Kidney tubule cell (primary cell): ENCODE measurements at regions not wholly inside any gene's neighbourhood (a gene's known extent, or its start where the extent isn't known, plus 50 kb on each side); places are given as distances from the start of the nearest gene placed in this dataset.
"Not testable (repeated sequence)": the region's sequence is repeated elsewhere in the genome, so short reads cannot be mapped to it uniquely, and the experiment has no call there.

Source experiments
- DNase-seq: peaks from one replicate; pipeline ENCODE4 v3.0.0-alpha.2; 2018; ENCODE audit warnings: low spot score

DNA sequence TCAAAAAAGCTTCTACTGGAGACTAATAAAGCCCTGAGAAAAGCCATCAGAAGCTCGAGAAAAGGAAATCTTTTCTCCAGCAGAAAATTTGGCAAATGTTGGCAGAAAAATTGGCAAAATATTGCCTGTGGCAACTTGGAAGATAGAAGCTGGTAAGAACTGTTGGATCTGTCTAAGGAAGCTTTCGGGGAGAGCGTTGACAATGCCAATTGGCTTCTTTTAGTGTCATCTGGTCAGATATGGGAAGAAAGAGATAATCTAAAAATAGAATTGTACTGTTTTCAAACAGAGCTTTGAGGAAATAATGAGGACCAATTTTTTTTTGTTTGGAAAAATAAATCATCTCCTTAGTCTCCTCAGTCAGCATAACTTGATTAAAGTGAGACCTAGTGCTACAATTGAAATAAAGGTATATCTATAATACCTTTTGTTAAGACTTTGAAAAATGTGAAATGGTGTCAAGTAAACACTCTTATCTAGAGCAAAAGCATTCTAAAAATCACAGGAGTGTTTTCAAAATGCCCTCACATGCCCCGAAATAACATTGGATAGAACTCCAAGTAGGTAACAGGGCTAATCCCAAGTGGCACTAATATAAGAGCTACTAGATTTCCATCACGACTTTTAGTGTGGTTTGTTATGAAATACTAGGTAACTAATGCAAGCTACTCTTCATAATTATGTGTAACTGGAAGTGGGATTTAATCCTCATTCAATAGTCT is 882.2 kb upstream of the B3GALT2 start:
- no peak for DNase-seq

DNA sequence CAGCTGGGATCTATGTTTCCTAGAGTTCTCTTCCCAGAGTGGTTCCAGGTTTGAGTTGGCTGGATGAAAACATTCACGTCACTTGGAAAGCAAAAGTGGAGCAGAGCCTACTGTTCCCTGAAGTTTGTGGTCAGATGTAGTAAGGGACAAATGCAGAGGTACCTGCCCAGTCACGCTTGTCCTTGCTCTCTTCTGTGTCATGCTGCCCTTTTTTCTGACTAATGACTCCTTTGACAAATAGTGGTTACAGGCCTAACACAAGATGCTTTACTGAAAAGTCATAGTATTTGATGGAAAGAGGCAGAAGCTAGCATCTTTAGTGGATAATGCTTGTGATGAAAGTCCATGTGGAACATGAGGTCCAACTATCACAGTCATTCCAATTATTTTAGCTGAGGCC is 881.4 kb upstream of the B3GALT2 start:
- DNase-seq: peak; percentile 11

DNA sequence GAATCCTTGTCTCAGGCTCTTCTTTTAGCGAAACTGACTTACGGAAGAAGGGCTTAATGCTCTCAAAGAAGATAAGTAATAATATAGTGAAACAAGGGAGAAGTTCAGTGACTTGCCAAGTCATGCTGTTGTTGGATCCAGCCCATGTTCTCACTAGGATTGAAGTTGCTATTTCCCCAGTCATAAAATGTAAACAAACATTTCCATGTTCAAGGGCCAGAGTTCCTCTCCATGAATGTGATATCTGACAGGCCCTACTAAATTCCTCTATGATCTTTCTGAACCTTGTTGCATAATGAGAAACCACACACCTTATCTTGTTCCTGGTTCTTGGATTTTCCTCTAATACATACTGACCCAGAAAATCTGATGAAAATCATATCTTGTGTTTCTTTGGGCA is 876.5 kb upstream of the B3GALT2 start:
- DNase-seq: no peak

DNA sequence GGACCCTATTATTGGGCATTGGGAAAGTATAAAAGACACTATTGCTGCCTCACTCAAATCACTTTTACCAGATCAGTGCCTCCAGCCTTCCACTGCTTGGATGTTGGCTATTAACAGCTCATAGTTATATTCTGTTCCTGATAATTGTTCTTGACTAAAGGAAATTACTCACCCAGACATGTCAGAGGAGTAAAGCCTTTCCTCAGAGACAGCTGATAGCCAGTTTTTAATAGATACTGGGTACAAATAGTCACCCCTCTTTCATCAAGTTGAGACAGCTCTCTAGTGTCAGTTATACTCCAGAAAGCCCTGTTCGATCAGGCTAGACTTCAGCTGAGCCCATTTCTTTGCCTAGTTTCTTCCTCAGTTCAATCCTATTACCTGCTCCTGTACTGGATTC is 876.1 kb upstream of the B3GALT2 start:
- no peak for DNase-seq

DNA sequence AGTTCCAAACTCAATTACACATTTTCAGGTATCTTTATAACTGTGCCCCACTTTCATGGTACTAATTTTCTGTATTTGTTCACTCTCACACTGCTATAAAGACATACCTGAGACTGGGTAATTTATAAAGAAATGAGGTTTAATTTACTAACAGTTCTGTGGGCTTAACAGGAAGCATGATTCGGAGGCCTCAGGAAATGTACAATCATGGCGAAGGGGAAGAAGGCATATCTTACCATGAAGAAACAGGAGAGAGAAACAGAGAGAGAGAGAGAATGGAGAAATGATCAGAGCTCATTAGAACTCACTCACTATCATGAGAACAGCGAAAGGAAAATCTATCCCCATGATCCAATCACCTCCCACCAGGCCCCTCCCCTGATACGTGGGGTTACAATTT is 874.1 kb upstream of the B3GALT2 start:
- DNase-seq: no peak

DNA sequence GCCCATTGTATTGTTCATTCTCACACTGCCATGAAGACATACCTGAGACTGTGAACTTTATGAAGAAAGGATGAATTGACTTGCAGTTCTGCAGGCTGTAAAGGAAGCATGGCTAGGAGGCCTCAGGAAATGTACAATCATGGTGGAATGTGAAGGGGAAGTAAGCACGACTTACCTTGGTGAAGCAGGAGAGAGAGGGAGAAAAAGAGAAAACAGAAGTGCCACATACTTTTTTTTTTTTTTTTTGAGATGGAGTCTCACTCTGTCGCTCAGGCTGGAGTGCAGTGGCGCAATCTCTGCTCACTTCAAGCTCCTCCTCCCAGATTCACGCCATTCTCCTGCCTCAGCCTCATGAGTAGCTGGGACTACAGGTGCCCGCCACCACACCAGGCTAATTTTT is 871.9 kb upstream of the B3GALT2 start:
- not testable (repeated sequence) for DNase-seq

DNA sequence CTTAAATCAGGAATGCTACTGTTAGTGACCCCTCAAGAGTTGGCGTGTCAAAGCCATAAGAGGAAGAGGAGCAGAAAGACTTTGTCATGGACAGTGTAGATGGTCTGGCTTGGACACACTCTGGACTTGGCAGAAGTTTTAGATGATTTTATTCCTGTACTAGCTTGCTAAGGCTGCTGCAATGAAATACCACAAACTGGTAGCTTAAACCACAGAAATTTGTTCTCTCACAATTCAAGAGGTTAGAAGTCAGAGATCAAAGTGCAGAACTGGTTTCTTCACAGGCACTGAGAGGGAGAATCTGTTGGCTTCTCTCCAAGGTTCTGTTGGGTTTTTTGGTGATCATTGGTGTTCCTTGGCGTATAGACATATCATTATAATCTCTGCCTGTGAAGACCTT is 869.8 kb upstream of the B3GALT2 start:
- no peak for DNase-seq

DNA sequence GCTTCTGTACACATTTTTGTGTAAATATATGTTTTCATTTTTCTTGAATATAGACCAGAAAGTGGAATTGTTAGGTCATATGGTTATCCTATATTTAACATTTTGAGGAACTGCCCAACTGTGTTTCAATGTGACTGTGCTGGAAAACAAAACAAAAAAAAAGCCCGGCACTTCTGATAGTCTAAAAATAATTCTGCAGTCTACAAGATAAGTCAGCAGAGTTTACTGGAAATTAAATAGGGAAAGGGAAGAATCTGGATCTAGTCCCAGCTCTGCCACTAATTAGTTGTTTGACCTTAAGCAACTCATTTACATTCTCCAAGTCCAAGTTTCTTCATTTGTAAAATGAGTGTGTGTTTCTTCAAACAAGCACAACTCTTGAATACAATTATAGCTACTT is 869.1 kb upstream of the B3GALT2 start:
- no peak for DNase-seq

DNA sequence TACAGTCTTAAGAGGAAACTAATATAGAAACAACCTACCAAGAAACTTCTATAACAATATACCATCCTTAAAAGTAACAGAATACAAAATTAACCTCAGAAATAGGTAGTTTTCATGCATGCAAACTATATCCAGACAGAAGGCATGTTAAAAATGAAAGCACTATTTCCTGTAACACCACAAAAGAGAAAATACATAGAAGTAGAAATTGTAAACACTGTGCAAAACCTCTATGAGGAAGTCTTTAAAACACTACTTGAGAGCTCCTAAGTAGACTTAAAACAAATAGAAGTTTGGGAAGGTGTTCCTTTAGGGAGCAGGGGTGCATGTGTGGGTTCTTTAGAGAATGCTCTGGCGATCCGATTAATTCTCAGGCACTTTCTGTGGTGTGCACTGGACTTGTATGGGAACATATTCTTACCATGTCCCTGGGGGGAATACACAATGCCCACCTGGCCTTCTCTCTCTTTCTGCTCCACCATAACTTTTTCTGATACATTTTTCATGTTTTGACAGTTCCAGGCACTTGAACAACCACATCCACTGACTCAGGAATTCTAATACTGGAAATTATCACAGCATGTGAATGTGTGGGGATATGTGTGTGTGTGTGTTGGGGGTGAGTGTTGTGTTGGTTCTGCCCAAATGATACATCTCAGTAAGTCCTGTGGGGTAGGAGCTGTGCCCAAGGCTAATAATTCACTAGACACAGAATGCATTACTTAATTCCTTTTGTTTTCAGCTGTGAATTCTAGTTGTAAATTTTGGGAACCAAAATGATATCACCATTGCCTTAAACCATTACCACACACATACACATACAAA is 866.3 kb upstream of the B3GALT2 start:
- peak; percentile 42 for DNase-seq

DNA sequence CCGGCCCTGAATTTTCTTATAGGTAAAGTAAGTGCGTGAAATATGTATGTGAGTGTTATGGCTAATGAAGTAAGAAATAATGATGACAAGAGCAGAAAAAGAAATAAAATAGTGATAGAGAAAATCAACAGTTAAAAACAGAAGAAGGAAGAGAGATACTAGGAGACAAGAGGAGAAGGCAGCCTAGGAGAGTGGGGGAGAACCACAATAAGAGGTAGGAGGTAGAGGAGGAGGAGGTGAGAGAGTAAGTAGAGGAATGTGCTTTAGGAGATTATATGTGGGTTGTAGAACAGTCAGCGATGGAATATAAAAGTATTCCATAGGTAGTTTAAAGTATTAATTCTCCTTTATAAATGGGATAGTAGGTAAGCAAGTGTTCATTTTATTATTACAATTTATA is 861.5 kb upstream of the B3GALT2 start:
- no peak for DNase-seq

DNA sequence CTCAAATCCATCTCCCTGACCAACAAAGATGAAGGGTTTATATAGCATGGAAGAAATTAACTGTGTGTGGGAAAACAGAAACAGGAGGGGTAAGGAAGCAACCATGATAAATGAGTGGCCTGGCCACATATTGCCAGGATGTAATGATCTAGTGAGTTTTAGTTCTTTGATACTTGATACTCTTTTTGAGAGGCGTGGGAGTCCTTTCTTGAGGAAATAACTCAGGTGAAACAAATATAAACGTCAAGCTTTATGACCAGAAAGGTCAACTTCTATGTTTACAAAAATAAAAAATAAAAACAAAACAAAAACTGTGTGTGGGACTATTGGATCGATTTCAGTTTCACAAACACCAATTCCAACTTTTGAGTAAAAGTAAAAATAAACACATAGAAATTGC is 860.8 kb upstream of the B3GALT2 start:
- no peak for DNase-seq

DNA sequence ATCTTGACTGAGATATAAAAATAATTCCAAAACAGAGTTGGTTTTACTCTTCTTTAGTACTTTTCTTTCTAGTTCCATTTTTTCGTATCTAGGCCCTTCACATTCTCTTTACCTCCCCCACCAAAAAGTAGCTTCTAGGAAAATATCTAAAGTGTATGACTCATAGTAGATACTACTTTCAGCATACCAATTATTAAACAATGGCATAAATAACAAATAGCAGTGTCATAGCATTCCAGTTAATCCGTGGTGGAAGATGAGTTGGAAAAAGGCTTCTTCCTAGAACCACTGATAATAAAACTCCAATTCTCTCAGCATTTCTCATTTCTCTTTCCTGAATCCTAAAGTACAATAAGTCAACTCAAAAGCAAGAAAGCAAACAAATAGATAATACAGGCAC is 859.0 kb upstream of the B3GALT2 start:
- peak; percentile 45 for DNase-seq

DNA sequence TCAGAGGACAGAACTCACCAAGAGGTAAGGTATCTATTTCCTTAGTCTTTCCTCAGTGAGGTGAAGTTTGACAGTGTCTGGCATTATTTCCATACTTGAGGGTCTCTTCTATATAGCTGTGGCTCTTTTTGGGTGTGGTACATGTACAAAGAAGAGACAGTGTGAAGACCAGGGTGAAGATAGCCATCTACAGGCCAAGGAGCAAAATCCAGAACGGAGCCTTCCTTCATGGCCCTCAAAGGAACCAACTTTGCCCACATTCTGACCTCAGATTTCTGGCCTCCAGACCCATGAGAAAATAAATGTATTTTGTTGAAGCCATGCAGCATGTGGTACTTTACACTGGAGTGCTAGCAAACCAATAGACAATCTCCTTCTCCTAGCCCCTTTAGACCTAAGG is 858.5 kb upstream of the B3GALT2 start:
- no peak for DNase-seq

DNA sequence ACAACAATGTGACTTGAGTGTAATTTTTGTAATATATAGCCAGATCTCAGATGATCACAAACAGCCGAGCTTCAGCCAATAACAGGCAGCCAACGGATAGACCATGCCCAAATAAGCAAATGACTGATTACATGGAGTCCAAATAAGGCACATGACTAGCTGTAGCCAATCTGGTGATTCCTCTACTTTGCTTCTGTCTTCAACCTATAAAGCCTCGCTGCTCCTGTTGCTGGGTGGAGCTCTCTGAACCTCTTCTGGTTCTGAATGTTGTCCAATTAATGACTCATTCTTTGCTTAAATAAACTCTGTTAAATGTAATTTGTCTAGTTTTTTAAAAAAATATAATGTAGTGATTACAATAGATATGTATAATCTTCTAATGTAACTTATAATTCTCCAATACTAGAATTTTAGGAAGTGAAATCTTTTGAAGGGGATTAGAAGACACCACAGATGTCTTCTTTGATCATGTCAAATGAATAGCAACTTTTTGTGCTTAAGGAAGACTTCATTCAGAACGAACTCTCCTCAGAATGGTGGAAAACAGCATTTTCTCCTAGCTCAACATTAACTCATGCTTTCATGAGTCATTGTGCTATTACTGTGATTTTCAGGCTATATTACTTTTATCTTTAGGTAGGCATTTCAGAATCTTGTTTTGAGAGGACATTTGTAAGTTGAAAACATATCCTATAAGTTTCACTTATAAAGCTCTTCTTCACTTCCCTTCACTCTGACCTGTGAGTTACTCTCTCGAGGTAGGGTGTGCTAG is 857.8 kb upstream of the B3GALT2 start:
- DNase-seq: no peak

DNA sequence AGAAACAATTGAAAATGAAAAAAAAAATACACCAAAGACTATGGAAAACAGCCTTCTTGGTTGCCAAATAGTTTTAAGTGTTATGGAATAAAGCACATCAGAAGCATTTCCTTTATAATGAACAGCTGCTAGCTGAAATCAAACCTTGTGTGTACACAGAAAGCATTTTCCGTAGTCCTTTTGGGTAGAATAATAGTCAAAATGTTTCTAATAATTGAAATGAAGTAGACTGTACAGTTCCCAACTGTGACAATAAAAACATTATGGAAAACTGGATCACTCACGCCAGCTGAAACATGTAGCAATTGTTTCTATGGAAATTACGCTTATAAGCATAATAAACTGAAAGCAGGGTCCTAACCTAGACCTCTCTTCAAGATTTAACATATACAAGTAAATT is 856.3 kb upstream of the B3GALT2 start:
- no peak for DNase-seq

DNA sequence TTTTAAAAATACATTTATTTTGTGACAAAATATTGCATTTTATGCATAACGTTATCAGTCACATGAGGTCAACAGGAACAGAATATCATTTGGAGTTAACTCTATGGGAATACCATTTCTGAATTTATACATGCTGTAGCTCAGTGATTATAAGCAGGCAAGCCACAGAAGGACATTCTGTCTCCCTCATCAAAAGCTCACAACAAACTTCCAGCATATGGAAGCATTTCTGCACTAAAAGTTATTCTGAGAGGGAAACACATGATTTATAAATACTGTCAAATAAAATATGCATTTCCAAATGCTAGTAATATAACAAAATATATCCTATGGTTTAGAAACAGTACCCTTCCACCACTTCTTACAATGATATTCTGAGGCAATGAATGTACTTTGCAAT is 854.1 kb upstream of the B3GALT2 start:
- no peak for DNase-seq

DNA sequence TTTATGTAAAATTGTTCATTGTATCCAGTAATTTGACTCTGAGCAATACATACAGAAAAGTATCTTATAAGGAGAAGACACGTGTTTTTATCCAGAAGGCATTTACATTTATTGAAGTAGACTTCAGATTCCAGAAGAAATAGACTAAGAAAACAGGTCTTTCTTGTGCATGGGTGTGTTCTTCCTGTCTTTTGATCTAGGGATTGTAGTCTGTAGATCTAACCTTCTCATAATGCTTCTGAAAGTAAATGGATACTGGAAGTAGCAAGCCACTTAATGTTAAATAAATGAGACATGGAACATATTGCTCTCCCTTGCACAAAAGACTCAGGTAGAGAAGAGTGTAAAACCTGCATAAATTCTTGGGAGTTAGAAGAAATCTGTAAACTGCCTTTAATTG is 853.2 kb upstream of the B3GALT2 start:
- DNase-seq: no peak

DNA sequence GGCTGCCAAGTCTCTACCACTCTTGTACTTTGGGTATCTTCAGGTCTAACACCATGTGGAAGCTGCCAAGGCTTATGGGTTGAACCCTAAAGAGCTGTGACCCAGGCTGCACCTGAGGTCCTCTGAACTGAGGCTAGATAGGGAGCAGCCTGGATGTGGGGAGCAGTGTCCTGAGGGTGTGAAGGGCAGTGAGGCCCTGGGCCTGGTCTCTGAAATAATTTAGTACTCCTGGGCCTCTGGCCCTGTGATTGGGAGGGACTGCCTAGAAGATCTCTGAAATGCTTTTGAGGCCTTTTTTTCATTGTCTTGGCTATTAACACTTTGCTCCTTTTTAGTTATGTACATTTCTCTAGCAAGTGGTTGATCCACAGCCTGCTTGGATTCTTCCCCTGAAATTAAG is 847.2 kb upstream of the B3GALT2 start:
- DNase-seq: no peak

DNA sequence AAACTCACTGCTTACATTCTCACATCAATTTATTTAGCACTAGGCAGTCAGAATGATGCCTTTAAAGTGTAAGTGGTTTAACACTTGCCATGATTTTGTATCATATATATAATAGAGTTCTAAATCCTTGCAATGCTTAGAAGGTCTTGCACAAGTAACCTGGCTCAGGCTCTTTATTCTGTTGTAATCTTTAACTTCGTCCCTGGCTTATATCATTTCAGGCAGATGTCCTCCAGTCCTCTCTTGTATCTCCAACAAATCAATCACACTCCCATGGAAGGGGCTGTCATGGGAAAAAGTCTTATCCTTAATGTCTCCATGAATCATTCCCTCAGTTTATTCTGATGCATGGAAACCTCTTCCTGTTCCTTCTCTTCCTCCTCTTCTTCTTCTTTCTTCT is 841.6 kb upstream of the B3GALT2 start:
- DNase-seq: no peak

DNA sequence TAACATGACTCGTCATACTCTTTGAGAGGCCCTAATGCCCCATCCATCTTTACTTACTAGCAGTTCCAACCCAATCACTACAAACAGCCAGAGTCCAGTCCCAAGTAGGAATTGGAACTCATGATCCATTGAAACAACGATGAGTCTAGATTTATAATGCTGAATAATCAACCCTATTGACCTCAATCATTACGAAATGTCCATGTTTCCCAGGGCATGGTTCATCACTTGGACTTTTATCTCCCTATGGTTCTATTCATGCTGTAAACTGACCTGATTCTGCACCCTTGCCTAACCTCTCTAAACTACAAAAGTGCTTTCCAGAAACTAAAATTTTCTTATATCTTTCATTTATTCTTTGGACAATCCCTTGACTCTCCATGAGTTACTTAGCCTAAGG is 840.0 kb upstream of the B3GALT2 start:
- no peak for DNase-seq

DNA sequence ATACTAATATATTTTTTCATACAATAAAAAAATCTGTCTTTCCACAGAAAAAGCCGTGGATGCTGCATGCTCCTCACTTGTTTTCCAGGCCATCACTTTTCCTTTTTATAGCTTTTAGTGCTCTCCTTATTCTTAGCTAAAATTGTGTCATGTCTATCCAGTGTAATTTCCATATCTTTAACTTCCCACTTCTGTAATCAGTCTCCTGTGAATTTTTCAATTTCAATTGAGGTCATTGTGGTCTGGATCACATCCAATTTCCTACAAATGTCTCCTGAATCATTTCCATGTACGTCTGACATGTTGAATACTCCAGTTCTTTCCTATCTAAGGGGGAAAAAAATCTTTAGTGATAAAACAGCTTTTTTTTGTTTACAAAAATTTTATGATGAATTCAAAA is 838.2 kb upstream of the B3GALT2 start:
- peak; percentile 64 for DNase-seq

DNA sequence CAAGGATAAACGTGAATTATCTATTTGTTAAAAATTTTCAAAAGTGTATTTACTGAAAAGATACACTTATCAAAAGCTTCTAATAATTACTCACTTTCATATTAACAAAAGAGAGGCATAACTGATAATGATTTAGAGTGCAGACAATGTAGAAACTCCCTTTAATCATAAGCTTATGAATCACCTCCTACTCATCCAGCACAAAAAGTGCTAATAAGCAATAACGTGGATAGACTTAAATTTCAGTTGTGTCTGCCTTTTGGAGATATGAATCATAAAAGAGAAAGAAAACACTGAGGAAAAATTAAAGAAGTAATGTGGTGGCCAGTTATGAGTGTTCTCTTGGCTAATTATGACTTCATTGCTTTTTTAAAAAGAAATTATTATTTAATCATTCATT is 827.6 kb upstream of the B3GALT2 start:
- peak; percentile 14 for DNase-seq

DNA sequence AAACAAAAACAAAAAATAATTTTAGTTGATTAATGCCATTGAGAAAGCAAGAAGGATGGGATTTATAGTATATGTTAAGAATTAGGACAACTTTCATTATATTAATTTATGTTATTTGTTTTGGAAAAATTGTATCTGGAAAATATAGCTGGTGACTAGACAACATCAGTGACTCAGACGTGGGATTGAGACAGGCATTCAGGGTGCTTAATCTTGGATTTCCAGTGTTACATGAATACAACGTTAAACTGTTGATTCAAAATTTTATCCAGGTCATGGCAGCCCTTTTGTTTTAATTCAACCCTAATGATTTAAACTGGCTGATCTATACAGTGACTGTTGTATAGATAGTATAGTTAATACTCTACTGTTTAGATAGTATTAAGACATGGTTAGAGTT is 827.1 kb upstream of the B3GALT2 start:
- no peak for DNase-seq
